GM12864 (cell line): ENCODE measurements at regions not wholly inside any gene's neighbourhood (a gene's known extent, or its start where the extent isn't known, plus 50 kb on each side); places are given as distances from the start of the nearest gene placed in this dataset.

Source experiments
- DNase-seq: peaks from one replicate; pipeline ENCODE4 v3.0.0-alpha.2; 2011; ENCODE audit warnings: low read depth
- H3K4me3 ChIP-seq: 2 replicates; pipeline ENCODE4 v1.5.1; 2011; ENCODE audit warnings: mild to moderate bottlenecking, low read depth, low read length, control low read depth
- TF ChIP-seq, protein P1 (sequence below): IDR thresholded peaks from 2 replicates; pipeline ENCODE4 v1.5.1; 2011; ENCODE audit warnings: low read depth, mild to moderate bottlenecking, moderate library complexity, low read length, control low read depth, inconsistent platforms; ENCODE audit errors: missing control alignments

DNA sequence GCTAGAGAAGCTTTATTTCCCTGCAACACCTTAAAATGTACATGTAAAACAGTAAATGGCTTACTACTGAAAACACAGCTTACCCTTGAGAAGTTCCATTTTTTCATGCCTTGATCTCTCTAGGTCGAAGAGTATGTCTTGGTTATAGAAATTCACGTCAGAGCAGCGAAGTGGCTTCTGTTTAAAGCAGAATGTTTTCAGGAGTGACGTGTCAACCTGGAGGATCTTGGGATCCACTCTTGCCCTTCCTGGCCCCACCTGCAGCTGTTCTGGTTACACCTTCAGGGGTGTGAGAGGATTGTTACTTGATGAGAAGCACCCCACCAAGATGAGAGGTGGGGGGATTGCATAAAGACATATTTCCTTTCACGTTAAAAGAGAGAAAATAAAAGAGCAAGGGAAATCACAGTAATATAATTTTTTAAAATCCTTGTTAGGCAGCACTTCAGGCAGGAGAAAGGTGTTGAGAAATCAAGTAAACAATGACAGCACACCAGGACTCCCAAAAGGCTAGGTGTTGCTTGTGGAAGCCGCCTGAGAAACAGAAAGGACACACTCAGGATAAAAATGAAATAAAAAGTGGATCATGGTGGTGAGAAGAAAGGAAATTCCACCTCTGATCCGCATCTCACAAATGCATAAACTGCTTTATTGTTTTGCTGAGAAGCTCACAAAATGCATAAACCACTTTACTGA is 149.7 kb downstream of the UNC5CL start:
- no peak for DNase-seq
- TF ChIP-seq, protein P1, sequence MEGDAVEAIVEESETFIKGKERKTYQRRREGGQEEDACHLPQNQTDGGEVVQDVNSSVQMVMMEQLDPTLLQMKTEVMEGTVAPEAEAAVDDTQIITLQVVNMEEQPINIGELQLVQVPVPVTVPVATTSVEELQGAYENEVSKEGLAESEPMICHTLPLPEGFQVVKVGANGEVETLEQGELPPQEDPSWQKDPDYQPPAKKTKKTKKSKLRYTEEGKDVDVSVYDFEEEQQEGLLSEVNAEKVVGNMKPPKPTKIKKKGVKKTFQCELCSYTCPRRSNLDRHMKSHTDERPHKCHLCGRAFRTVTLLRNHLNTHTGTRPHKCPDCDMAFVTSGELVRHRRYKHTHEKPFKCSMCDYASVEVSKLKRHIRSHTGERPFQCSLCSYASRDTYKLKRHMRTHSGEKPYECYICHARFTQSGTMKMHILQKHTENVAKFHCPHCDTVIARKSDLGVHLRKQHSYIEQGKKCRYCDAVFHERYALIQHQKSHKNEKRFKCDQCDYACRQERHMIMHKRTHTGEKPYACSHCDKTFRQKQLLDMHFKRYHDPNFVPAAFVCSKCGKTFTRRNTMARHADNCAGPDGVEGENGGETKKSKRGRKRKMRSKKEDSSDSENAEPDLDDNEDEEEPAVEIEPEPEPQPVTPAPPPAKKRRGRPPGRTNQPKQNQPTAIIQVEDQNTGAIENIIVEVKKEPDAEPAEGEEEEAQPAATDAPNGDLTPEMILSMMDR, result no peak

DNA sequence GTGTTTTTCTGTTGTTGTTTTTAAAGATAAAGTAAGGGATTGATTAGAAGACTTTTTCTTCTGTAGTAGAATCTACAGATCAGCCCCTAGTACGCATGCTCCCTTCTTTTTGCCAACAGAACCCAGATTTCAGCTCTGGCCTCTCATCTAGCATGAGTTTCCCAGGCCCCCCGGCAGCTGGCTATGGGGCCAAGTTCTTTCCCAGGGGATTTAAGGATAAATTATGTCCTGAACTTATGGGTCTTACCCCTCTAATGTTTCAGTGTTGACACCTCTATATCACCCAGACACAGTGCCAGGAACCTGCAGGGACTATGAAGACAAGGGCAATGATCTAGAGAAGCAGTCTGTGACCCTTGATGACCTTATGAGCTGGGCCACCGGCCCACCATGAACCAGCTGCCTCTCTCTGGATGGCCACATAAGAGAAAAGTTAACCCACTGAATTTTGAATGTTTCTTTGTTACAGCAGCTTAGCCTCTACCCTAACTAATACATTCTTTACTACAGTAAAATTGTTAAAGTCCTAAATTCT is 150.5 kb downstream of the UNC5CL start:
- TF ChIP-seq, protein P1, result no peak
- no peak for DNase-seq
- H3K4me3 ChIP-seq, result no peak overlapping the region

More for the DNA sequence above, 149.7 kb downstream of the UNC5CL start:
- H3K4me3 ChIP-seq, result no peak overlapping the region

DNA sequence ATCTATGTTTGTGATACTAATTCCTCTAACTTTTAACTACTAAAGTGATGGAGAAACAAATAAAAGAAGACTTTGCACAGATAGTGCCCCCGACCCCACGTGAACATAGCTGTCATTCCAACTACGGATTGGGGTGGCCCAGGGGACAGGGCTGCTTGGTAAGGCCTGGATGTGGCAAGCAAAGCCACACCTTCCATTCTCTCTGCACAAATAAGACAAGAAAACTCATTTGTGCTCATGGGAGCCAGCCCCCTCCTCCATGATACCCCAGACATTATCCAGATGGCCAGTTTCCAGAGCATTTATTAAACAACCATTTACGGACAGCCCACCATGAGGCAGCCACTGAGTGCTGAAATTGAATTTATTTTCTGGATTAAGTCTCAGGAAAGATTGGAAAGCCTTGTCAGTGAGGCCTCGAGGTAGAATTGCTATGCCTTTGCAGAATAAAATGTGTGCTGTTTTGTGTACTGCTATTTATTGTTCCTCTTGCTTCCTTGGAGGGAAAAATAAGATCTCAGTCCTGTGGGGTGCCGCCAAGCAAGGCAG is 151.2 kb downstream of the UNC5CL start:
- no peak for DNase-seq
- no peak overlapping the region for H3K4me3 ChIP-seq
- TF ChIP-seq, protein P1, result no peak

DNA sequence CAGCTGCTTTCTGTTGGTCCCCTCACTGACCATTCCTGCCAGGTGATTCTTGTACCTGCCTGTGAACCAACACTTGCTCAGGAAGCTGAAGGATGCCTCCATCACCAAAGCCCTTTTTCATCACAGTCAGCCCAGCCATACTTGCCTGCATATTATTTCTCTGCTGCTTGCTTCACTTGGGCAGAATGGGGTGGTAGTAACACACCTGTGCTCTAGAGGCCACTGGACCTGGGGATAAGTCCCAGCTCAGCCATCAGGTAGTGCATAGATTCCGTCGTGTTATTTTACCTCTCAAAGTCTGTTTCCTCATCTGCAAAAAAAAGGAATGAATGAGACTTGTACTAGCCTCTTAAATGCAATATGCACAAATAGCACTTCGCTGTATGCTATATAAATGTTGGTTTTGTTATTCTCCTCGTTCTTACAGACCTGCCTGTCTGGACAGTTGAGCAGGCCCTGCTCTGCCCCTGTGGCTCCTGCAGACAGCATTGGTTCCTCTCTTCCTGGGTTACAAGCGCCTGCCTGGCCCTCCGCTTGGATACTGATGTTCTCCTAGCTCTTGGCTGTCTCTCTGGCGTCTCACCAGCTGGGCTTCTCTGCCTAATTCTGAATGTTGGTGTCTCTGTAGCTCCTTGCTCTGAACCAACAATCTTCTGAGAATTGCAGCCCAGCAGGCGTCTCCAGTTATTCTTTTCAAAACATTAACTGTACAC is 151.8 kb downstream of the UNC5CL start:
- no peak overlapping the region for H3K4me3 ChIP-seq
- TF ChIP-seq, protein P1, result no peak
- DNase-seq, result no peak

DNA sequence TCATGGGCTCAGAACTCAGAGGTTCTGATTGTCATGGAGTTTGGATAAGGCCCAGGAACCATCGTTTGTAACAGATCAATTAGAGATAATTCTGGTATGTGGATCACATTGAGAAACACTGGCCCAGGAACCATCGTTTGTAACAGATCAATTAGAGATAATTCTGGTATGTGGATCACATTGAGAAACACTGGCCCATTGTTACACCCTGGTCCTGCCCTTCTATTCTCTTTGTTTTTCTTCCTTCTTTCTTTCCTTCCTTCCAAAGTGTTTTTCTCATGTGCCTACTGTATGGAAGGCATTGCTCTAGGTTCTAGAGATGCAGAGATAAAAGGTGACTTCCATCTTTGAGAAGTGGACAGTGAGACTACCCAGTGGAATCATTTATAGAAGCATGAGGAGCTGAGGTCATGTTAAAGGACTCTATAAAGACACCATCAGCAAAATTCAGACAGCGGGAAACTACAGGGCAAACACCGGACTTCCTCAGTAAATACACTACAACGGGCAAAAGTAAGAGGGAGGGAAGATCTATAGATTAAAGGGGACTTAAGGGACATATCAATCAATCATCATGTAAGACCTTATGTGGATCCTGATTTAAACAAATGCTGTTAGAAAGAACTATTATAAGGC is 153.8 kb downstream of the UNC5CL start:
- TF ChIP-seq, protein P1, result no peak
- no peak overlapping the region for H3K4me3 ChIP-seq
- no peak for DNase-seq

DNA sequence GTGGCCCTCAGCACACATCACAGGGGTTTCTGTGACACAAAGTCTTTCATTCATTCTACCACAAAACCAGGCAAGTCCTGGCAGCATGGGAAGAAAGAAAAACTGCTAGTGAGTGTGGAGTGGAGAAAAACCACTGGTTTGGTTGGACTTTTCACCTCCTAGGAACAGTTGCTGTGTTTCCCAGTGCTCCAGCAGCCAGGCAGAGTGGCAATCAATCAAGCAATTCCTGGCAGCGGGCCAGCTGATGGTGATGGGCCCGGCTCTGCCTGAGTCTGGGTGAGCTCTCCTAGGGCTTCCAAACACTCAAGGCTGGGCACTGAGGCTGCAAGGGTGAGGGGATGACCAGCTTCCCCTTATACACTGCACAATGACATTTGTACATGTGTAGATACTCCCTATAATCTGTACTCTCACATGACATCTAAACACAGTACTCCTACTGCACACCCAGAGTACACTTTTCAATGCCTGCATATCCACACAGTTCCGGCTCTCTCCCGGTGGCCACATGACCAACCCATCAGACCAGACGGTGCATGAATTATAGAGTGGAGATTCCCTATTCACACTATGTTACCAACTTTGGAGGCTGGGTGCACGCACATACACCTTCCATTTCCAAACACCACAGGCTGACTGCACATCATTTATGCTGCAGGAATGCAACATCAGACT is 156.6 kb downstream of the UNC5CL start:
- TF ChIP-seq, protein P1, result no peak
- DNase-seq, result no peak
- H3K4me3 ChIP-seq, result no peak overlapping the region
